H9 (cell line): ENCODE measurements at regions not wholly inside any gene's neighbourhood (a gene's known extent, or its start where the extent isn't known, plus 50 kb on each side); places are given as distances from the start of the nearest gene placed in this dataset.

ENCODE experiments used
- DNase-seq: peaks from one replicate; pipeline ENCODE4 v3.0.0-alpha.2; 2017
- H2AFZ ChIP-seq: one replicate; pipeline ENCODE4 v1.6.1; 2013; ENCODE audit warnings: mild to moderate bottlenecking, low read length, control low read depth, moderate library complexity
- H2AK5ac ChIP-seq: 2 replicates; pipeline ENCODE4 v1.6.1; 2013; ENCODE audit warnings: low read length, control low read depth, mixed read lengths; ENCODE audit not compliant: insufficient read length
- H2BK120ac ChIP-seq: one replicate; pipeline ENCODE4 v1.6.1; 2013; ENCODE audit warnings: low read depth, mild to moderate bottlenecking, low read length, control low read depth, inconsistent platforms; ENCODE audit not compliant: poor library complexity, severe bottlenecking
- H2BK12ac ChIP-seq: 2 replicates; pipeline ENCODE4 v1.6.1; 2013; ENCODE audit warnings: low read length, control low read depth, mixed read lengths, low read depth; ENCODE audit not compliant: insufficient read length
- H2BK15ac ChIP-seq: 2 replicates; pipeline ENCODE4 v1.6.1; 2013; ENCODE audit warnings: low read depth, low read length, control low read depth
- H2BK20ac ChIP-seq: one replicate; pipeline ENCODE4 v1.6.1; 2013; ENCODE audit warnings: low read depth, mild to moderate bottlenecking, low read length, control low read depth, inconsistent platforms; ENCODE audit not compliant: poor library complexity, severe bottlenecking
- H2BK5ac ChIP-seq: 2 replicates; pipeline ENCODE4 v1.6.1; 2013; ENCODE audit warnings: low read length, control low read depth, mixed read lengths; ENCODE audit not compliant: insufficient read length
- H3K14ac ChIP-seq: 2 replicates; pipeline ENCODE4 v1.6.1; 2013; ENCODE audit warnings: low read length, control low read depth; ENCODE audit not compliant: insufficient read depth
- H3K18ac ChIP-seq: 2 replicates; pipeline ENCODE4 v1.6.1; 2013; ENCODE audit warnings: low read depth, mild to moderate bottlenecking, mixed read lengths, low read length, control low read depth; ENCODE audit not compliant: insufficient read length
- H3K23ac ChIP-seq: 2 replicates; pipeline ENCODE4 v1.6.1; 2013; ENCODE audit warnings: low read length, control low read depth, mixed read lengths, low read depth; ENCODE audit not compliant: insufficient read length
- H3K23me2 ChIP-seq: 2 replicates; pipeline ENCODE4 v1.6.1; 2013; ENCODE audit warnings: low read depth, mild to moderate bottlenecking, mixed read lengths, low read length, control low read depth; ENCODE audit not compliant: insufficient read length, poor library complexity, severe bottlenecking
- H3K27ac ChIP-seq: 2 replicates; pipeline ENCODE4 v1.5.1; 2013; ENCODE audit warnings: low read length, control low read depth, mixed read lengths, low read depth; ENCODE audit not compliant: insufficient read length
- H3K27me3 ChIP-seq: 2 replicates; pipeline ENCODE4 v1.6.1; 2013; ENCODE audit warnings: low read length, control low read depth, inconsistent platforms; ENCODE audit not compliant: insufficient read depth
- H3K4ac ChIP-seq: 2 replicates; pipeline ENCODE4 v1.6.1; 2013; ENCODE audit warnings: low read depth, mild to moderate bottlenecking, control low read depth, inconsistent platforms, low read length, moderate library complexity
- H3K4me1 ChIP-seq: 2 replicates; pipeline ENCODE4 v1.6.1; 2013; ENCODE audit warnings: low read length, control low read depth, inconsistent platforms; ENCODE audit not compliant: insufficient read depth
- H3K4me2 ChIP-seq: 2 replicates; pipeline ENCODE4 v1.6.1; 2013; ENCODE audit warnings: low read length, control low read depth, mixed read lengths; ENCODE audit not compliant: insufficient read length, insufficient read depth
- H3K56ac ChIP-seq: 2 replicates; pipeline ENCODE4 v1.6.1; 2013; ENCODE audit warnings: low read depth, mild to moderate bottlenecking, mixed read lengths, low read length, control low read depth; ENCODE audit not compliant: insufficient read length
- H3K79me1 ChIP-seq: 2 replicates; pipeline ENCODE4 v1.6.1; 2013; ENCODE audit warnings: low read depth, mild to moderate bottlenecking, moderate library complexity, low read length, control low read depth, inconsistent platforms; ENCODE audit not compliant: insufficient read depth, poor library complexity, severe bottlenecking
- H3K79me2 ChIP-seq: 2 replicates; pipeline ENCODE4 v1.6.1; 2013; ENCODE audit warnings: low read length, control low read depth, inconsistent platforms; ENCODE audit not compliant: insufficient read depth
- H3K9ac ChIP-seq: 2 replicates; pipeline ENCODE4 v1.6.1; 2013; ENCODE audit warnings: low read length, control low read depth, mixed read lengths; ENCODE audit not compliant: insufficient read length; ENCODE audit errors: extremely low read depth
- H3K9me3 ChIP-seq: one replicate; pipeline ENCODE4 v1.6.1; 2013; ENCODE audit warnings: low read depth, low read length, inconsistent platforms; ENCODE audit not compliant: control insufficient read depth
- H3T11ph ChIP-seq: one replicate; pipeline ENCODE4 v1.6.1; 2013; ENCODE audit warnings: mild to moderate bottlenecking, low read length, control low read depth, inconsistent platforms
- H4K20me1 ChIP-seq: one replicate; pipeline ENCODE4 v1.6.1; 2013; ENCODE audit not compliant: control insufficient read depth, insufficient read length, insufficient read depth
- H4K5ac ChIP-seq: 2 replicates; pipeline ENCODE4 v1.6.1; 2013; ENCODE audit warnings: low read depth, mild to moderate bottlenecking, mixed read lengths, low read length, control low read depth; ENCODE audit not compliant: insufficient read length
- H4K8ac ChIP-seq: replicated peaks from 2 replicates; pipeline ENCODE4 v1.6.1; 2013; ENCODE audit warnings: low read length, control low read depth, mixed read lengths, low read depth; ENCODE audit not compliant: insufficient read length
- H4K91ac ChIP-seq: 2 replicates; pipeline ENCODE4 v1.6.1; 2013; ENCODE audit warnings: low read depth, mild to moderate bottlenecking, moderate library complexity, mixed read lengths, low read length, control low read depth; ENCODE audit not compliant: insufficient read length
- H3K27ac Mint-ChIP-seq, 3 experiments: 2 replicates in 2 of 3; 3 replicates in 1 of 3; pipeline ENCODE4 v1.8.0; 2020 to 2021; ENCODE audit warnings: mixed read lengths in 3 of 3, mild to moderate bottlenecking in 1 of 3, moderate library complexity in 1 of 3
- H3K27me3 Mint-ChIP-seq: 2 replicates; pipeline ENCODE4 v1.8.0; 2021; ENCODE audit warnings: low read depth, mild to moderate bottlenecking, moderate library complexity, mixed read lengths
- H3K36me3 Mint-ChIP-seq, 3 experiments: 2 replicates in 2 of 3; 3 replicates in 1 of 3; pipeline ENCODE4 v1.8.0; 2020 to 2021; ENCODE audit warnings: low read depth in 3 of 3, mixed read lengths in 3 of 3; ENCODE audit not compliant: insufficient read depth in 1 of 3
- H3K4me1 Mint-ChIP-seq, 2 experiments: 2 replicates each; pipeline ENCODE4 v1.8.0; 2020; ENCODE audit warnings: mixed read lengths in 2 of 2
- H3K4me3 Mint-ChIP-seq, 2 experiments: 2 replicates in 1 of 2; 3 replicates in 1 of 2; pipeline ENCODE4 v1.8.0; 2020 to 2021; ENCODE audit warnings: mild to moderate bottlenecking in 2 of 2, mixed read lengths in 2 of 2, moderate library complexity in 1 of 2
- H3K9me3 Mint-ChIP-seq, 2 experiments: 2 replicates in 1 of 2; 3 replicates in 1 of 2; pipeline ENCODE4 v1.8.0; 2020; ENCODE audit warnings: mild to moderate bottlenecking in 2 of 2, mixed read lengths in 2 of 2, moderate library complexity in 1 of 2
- CTCF ChIP-seq: fragments of 200-600 bp; sonication (generic); conservative IDR thresholded peaks from 3 replicates; pipeline ENCODE4 v1.8.0; 2021; ENCODE audit warnings: antibody characterized with exemption, mild to moderate bottlenecking
- WGBS: extraction: QIAGEN DNeasy Blood & Tissue Kit; methylation state at CpG from one replicate; pipeline ENCODE4 v1.1.7; 2013; ENCODE audit warnings: missing lambda C conversion rate, low lambda C conversion rate, mixed read lengths; ENCODE audit not compliant: insufficient read length; ENCODE audit errors: extremely low coverage; 5-methylcytosine and 5-hydroxymethylcytosine counted together

- H2AK5ac ChIP-seq = no peak overlapping the region
- H3K9me3 ChIP-seq = no peaks in the 10 kb centered on the region
- no peak overlapping the region for H3K9ac ChIP-seq
- no peak overlapping the region for H3K27ac ChIP-seq
- H3K23me2 ChIP-seq = no peaks in the 10 kb centered on the region
- no peak overlapping the region for H4K91ac ChIP-seq
- no CpG with 5 or more reads among the region's 9 CpGs for WGBS
- no peak overlapping the region for H4K8ac ChIP-seq
- H3K14ac ChIP-seq = no peak overlapping the region
- 0 out of 2 replicates have a peak, but pooled peaks cover 3% of the 10 kb centered on the region for H3K4me1 ChIP-seq
- Mint-ChIP-seq H3K36me3 (peaks cover 0 to 11% (median 4%) of the 10 kb centered on the region in 3 experiments; a peak in 5 of 7 replicates), H3K9me3 (peaks cover 5 to 15% of the 10 kb centered on the region in 2 experiments; a peak in 4 of 5 replicates), H3K27ac (no peak overlapping the region), H3K27me3 (peaks cover 76% of the 10 kb centered on the region), H3K4me1 (peaks cover 25 to 26% of the 10 kb centered on the region in 2 experiments), H3K4me3 (no peak overlapping the region)
- H3K4me2 ChIP-seq = no peak overlapping the region
- DNase-seq = no peak
- no peak overlapping the region for H3K56ac ChIP-seq
- no peaks in the 10 kb centered on the region; the same call in 1 of the 2 replicates for H3K27me3 ChIP-seq
- no peak overlapping the region for H2AFZ ChIP-seq
- no peak overlapping the region for H2BK20ac ChIP-seq
- H3K79me1 ChIP-seq = no peaks in the 10 kb centered on the region
- H3K18ac ChIP-seq = no peak overlapping the region
- H4K5ac ChIP-seq = no peak overlapping the region
- no peaks in the 10 kb centered on the region for H4K20me1 ChIP-seq
- no peaks in the 10 kb centered on the region for H3K79me2 ChIP-seq
- TF ChIP-seq CTCF = no peak
- H3T11ph ChIP-seq = no peak overlapping the region
- no peak overlapping the region for H2BK120ac ChIP-seq
- no peak overlapping the region for H2BK5ac ChIP-seq
- H3K4ac ChIP-seq = no peak overlapping the region
- no peak overlapping the region for H2BK12ac ChIP-seq
- H2BK15ac ChIP-seq = no peak overlapping the region
- H3K23ac ChIP-seq = no peak overlapping the region
Observed at GRCh38 chr11:116535120-116535519, 237.7 kb downstream of the BUD13 start.
